OCI-LY1 (cell line): ENCODE measurements at regions not wholly inside any gene's neighbourhood (a gene's known extent, or its start where the extent isn't known, plus 50 kb on each side); places are given as distances from the start of the nearest gene placed in this dataset.

ENCODE experiments used
- H2AFZ ChIP-seq: fragments of 200-600 bp; sonication (generic), shearing (Covaris generic); 2 replicates; pipeline ENCODE4 v1.6.0; 2014; ENCODE audit warnings: antibody characterized with exemption, mild to moderate bottlenecking, low read length
- H3F3A ChIP-seq: fragments of 200-600 bp; sonication (generic), shearing (Covaris generic); 2 replicates; pipeline ENCODE4 v1.6.0; 2014; ENCODE audit warnings: mild to moderate bottlenecking, antibody characterized with exemption, low read length, moderate library complexity; ENCODE audit not compliant: insufficient read depth
- H3K27ac ChIP-seq: fragments of 200-600 bp; sonication (generic); 2 replicates; pipeline ENCODE4 v1.5.1; 2014; ENCODE audit warnings: low read length, mixed run types, mild to moderate bottlenecking, low read depth; ENCODE audit not compliant: poor library complexity, severe bottlenecking
- H3K27me3 ChIP-seq: fragments of 200-600 bp; sonication (generic); 2 replicates; pipeline ENCODE4 v1.6.0; 2014; ENCODE audit warnings: antibody characterized with exemption, mild to moderate bottlenecking, low read length, moderate library complexity; ENCODE audit not compliant: insufficient read depth
- H3K36me3 ChIP-seq: fragments of 200-600 bp; sonication (generic); 2 replicates; pipeline ENCODE4 v1.6.1; 2014; ENCODE audit warnings: mild to moderate bottlenecking, antibody characterized with exemption, low read length, moderate library complexity, mixed read lengths; ENCODE audit not compliant: insufficient read depth
- H3K4me1 ChIP-seq: fragments of 200-600 bp; sonication (generic); 2 replicates; pipeline ENCODE4 v1.5.1; 2014; ENCODE audit warnings: mild to moderate bottlenecking, low read length, moderate library complexity; ENCODE audit not compliant: insufficient read depth, severe bottlenecking
- H3K4me2 ChIP-seq: fragments of 200-600 bp; sonication (generic), shearing (Covaris generic); 2 replicates; pipeline ENCODE4 v1.6.1; 2014; ENCODE audit warnings: low read length
- H3K4me3 ChIP-seq: fragments of 200-600 bp; sonication (generic); 2 replicates; pipeline ENCODE4 v1.5.1; 2014; ENCODE audit warnings: low read length, low read depth, mild to moderate bottlenecking, mixed read lengths; ENCODE audit not compliant: poor library complexity, severe bottlenecking
- H3K79me2 ChIP-seq: fragments of 200-600 bp; shearing (Covaris generic); 2 replicates; pipeline ENCODE4 v1.6.1; 2016; ENCODE audit warnings: mixed run types, low read length, mixed read lengths; ENCODE audit not compliant: insufficient read depth
- H3K9ac ChIP-seq: fragments of 200-600 bp; sonication (generic), shearing (Covaris generic); 2 replicates; pipeline ENCODE4 v1.6.1; 2014; ENCODE audit warnings: mild to moderate bottlenecking, low read length, mixed read lengths
- H3K9me2 ChIP-seq: fragments of 200-600 bp; sonication (generic), shearing (Covaris generic); 2 replicates; pipeline ENCODE4 v1.6.1; 2014; ENCODE audit warnings: low read depth, mild to moderate bottlenecking, low read length, mixed read lengths
- H3K9me3 ChIP-seq: fragments of 200-600 bp; shearing (Covaris generic); 2 replicates; pipeline ENCODE4 v1.6.1; 2014; ENCODE audit warnings: low read length, mixed read lengths
- H4K20me1 ChIP-seq: fragments of 200-600 bp; sonication (generic), shearing (Covaris generic); 2 replicates; pipeline ENCODE4 v1.6.0; 2016; ENCODE audit warnings: mild to moderate bottlenecking, low read length; ENCODE audit not compliant: insufficient read depth
- EZH2 ChIP-seq: fragments of 200-600 bp; sonication (generic), shearing (Covaris generic); IDR thresholded peaks from 2 replicates; pipeline ENCODE4 v1.8.0; 2017; ENCODE audit warnings: borderline replicate concordance, mixed run types, mild to moderate bottlenecking, antibody characterized with exemption, low read length, moderate library complexity, mixed read lengths
- TF ChIP-seq, protein P1 (sequence below): fragments of 200-600 bp; sonication (generic), shearing (Covaris generic); IDR thresholded peaks from 2 replicates; pipeline ENCODE4 v1.5.1; 2017; ENCODE audit warnings: mild to moderate bottlenecking, antibody characterized with exemption, low read length, moderate library complexity, mixed read lengths

DNA sequence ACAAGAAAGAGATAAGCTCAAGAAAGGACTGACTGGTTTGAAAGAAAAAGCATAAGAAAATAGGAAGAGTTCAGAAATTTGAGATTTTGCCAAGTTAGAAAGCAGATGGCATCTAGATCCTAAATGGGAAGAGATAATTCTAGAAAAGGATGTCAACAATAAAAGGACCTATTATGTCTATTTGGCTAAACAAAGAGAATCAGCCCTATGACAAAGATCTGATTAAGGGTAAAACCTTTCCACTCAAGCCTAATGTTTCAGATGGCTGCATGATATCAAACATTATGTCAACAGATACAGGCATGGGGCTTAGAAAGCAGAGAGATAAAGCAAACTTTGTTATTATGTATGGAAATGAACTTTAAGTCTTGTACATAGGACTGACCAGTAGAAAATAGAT lies 465.0 kb upstream of the TRIB2 start:
- Histone ChIP-seq H3K9me3 (no peaks in the 10 kb centered on the region), H3K27me3 (no peaks in the 10 kb centered on the region), H4K20me1 (no peaks in the 10 kb centered on the region), H3K27ac (no peak overlapping the region), H3K9ac (no peak overlapping the region), H3K36me3 (no peaks in the 10 kb centered on the region), H2AFZ (no peak overlapping the region), H3K4me2 (no peak overlapping the region), H3F3A (no peaks in the 10 kb centered on the region), H3K9me2 (no peaks in the 10 kb centered on the region), H3K4me1 (no peaks in the 10 kb centered on the region), H3K79me2 (no peaks in the 10 kb centered on the region), H3K4me3 (no peak overlapping the region)
- TF ChIP-seq, protein P1, sequence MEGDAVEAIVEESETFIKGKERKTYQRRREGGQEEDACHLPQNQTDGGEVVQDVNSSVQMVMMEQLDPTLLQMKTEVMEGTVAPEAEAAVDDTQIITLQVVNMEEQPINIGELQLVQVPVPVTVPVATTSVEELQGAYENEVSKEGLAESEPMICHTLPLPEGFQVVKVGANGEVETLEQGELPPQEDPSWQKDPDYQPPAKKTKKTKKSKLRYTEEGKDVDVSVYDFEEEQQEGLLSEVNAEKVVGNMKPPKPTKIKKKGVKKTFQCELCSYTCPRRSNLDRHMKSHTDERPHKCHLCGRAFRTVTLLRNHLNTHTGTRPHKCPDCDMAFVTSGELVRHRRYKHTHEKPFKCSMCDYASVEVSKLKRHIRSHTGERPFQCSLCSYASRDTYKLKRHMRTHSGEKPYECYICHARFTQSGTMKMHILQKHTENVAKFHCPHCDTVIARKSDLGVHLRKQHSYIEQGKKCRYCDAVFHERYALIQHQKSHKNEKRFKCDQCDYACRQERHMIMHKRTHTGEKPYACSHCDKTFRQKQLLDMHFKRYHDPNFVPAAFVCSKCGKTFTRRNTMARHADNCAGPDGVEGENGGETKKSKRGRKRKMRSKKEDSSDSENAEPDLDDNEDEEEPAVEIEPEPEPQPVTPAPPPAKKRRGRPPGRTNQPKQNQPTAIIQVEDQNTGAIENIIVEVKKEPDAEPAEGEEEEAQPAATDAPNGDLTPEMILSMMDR = no peak
- TF ChIP-seq EZH2 = no peak

DNA sequence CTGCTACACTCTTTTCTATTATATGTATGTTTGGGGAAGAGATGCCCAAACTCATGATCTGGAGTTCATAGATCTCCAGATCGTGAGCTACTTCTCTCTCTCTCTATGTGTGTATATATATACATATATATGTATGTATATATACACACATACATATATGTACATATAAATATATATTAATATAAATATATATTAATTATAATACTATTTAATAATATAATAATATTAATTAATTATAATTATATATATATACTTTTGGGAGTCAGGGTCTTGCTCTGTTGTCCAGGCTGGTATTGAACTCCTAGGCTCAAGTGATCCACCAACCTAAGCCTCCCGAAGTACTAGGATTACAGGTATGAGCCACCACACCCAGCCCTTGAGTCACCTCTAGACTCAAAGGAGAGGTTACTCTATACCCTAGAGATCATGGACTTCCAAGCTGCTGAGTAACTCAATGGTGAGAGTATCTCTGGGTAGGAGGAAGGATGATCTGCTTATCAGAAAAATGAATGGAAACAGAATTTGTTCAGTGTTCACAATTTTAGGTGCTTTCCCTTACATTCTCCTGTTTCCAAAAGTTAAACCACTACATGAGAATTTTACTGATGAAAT lies 463.5 kb upstream of the TRIB2 start:
- Histone ChIP-seq H3K79me2 (no peaks in the 10 kb centered on the region), H3K4me3 (no peak overlapping the region), H3K27ac (no peak overlapping the region), H3K4me2 (no peak overlapping the region), H3F3A (no peaks in the 10 kb centered on the region), H3K27me3 (no peaks in the 10 kb centered on the region), H3K9me3 (no peaks in the 10 kb centered on the region), H2AFZ (no peak overlapping the region), H3K9me2 (no peaks in the 10 kb centered on the region), H4K20me1 (no peaks in the 10 kb centered on the region), H3K36me3 (no peaks in the 10 kb centered on the region), H3K4me1 (no peaks in the 10 kb centered on the region), H3K9ac (no peak overlapping the region)
- TF ChIP-seq EZH2 = no peak
- TF ChIP-seq, protein P1 = no peak

- Histone ChIP-seq H3K9me3 (no peaks in the 10 kb centered on the region), H3K4me1 (no peaks in the 10 kb centered on the region), H3F3A (no peaks in the 10 kb centered on the region), H3K27ac (no peak overlapping the region), H4K20me1 (no peaks in the 10 kb centered on the region), H2AFZ (no peak overlapping the region), H3K9me2 (no peaks in the 10 kb centered on the region), H3K36me3 (no peaks in the 10 kb centered on the region), H3K27me3 (no peaks in the 10 kb centered on the region), H3K9ac (no peak overlapping the region), H3K79me2 (no peaks in the 10 kb centered on the region), H3K4me2 (no peak overlapping the region), H3K4me3 (no peak overlapping the region)
- TF ChIP-seq, protein P1 = no peak
- TF ChIP-seq EZH2 = no peak
Measured at GRCh38 chr2:12254280-12254860, 462.4 kb upstream of the TRIB2 start.
